ENCODE measurements at regions not wholly inside any gene's neighbourhood (a gene's known extent, or its start where the extent isn't known, plus 50 kb on each side); places are given as distances from the start of the nearest gene placed in this dataset.

- TF ChIP-seq REST (IDR thresholded peaks at IDR 0.05; ENCODE audit: low read depth) (no peak), CTCF (IDR thresholded peaks at IDR 0.05 in 2 of 3, conservative IDR thresholded peaks at IDR 0.05 in 1 of 3; ENCODE audit: borderline replicate concordance in 1 of 3, insufficient read depth in 1 of 3, low read depth in 2 of 3, low read length in 2 of 3) (no peak), POLR2A (IDR thresholded peaks at IDR 0.05; ENCODE audit: borderline replicate concordance, extremely low read depth, insufficient read depth, insufficient read length) (no peak), ZNF274 (IDR thresholded peaks at IDR 0.05; ENCODE audit: low read depth, low read length) (no peak), EZH2phosphoT487 (IDR thresholded peaks at IDR 0.05; ENCODE audit: borderline replicate concordance) (no peak), EGR1 (IDR thresholded peaks at IDR 0.05; ENCODE audit: low read depth) (no peak), TCF7L2 (IDR thresholded peaks at IDR 0.05; ENCODE audit: borderline replicate concordance, extremely low read depth, insufficient read depth, insufficient read length) (no peak), EZH2 (IDR thresholded peaks at IDR 0.05) (no peak)
Observed at GRCh38 chr2:111626865-111627163, 257.2 kb downstream of the ANAPC1 start.

All from HCT116 (cell line).